WI38 (cell line): ENCODE measurements at regions not wholly inside any gene's neighbourhood (a gene's known extent, or its start where the extent isn't known, plus 50 kb on each side); places are given as distances from the start of the nearest gene placed in this dataset.

Experiments used
- H3K4me3 ChIP-seq: 2 replicates; pipeline ENCODE4 v1.5.1; 2011; ENCODE audit warnings: low read depth, mild to moderate bottlenecking, control low read depth, low read length
- CTCF ChIP-seq: IDR thresholded peaks from 2 replicates; pipeline ENCODE4 v1.5.1; 2012; ENCODE audit warnings: low read depth, mild to moderate bottlenecking, control low read depth, low read length

GRCh38 chr7:91557789-91558404, 293.7 kb downstream of the FZD1 start:
- no peak overlapping the region for H3K4me3 ChIP-seq
- TF ChIP-seq CTCF, result no peak

- TF ChIP-seq CTCF, result no peak
- no peak overlapping the region for H3K4me3 ChIP-seq
Measured at GRCh38 chr7:91559947-91560346, 295.7 kb downstream of the FZD1 start.

GRCh38 chr7:91564101-91564500, 299.9 kb downstream of the FZD1 start:
- no peak overlapping the region for H3K4me3 ChIP-seq
- TF ChIP-seq CTCF, result no peak

- no peak for TF ChIP-seq CTCF
- no peak overlapping the region for H3K4me3 ChIP-seq
Measured at GRCh38 chr7:91564541-91564940, 300.3 kb downstream of the FZD1 start.

- no peak overlapping the region for H3K4me3 ChIP-seq
- no peak for TF ChIP-seq CTCF
Measured at GRCh38 chr7:91565499-91566401, 301.5 kb downstream of the FZD1 start.

- no peak overlapping the region for H3K4me3 ChIP-seq
- TF ChIP-seq CTCF, result no peak
Measured at GRCh38 chr7:91566402-91566732, 302.1 kb downstream of the FZD1 start.

- no peak for TF ChIP-seq CTCF
- H3K4me3 ChIP-seq, result no peak overlapping the region
Measured at GRCh38 chr7:91567081-91568012, 303.1 kb downstream of the FZD1 start.
